GM21737 (cell line): ENCODE measurements at regions not wholly inside any gene's neighbourhood (a gene's known extent, or its start where the extent isn't known, plus 50 kb on each side); places are given as distances from the start of the nearest gene placed in this dataset.

Source experiments
- ATAC-seq: cut with Tn5 transposase; IDR thresholded peaks from one replicate; pipeline ENCODE4 v1.9.1; 2021; ENCODE audit warnings: mild to moderate bottlenecking, moderate library complexity; ENCODE audit not compliant: unreplicated experiment

GRCh38 chr4:19728773-19729172 is 522.9 kb upstream of the SLIT2 start:
- ATAC-seq: no peak

- ATAC-seq: no peak
Observed at GRCh38 chr4:19727141-19727540, 524.6 kb upstream of the SLIT2 start.

- ATAC-seq: no peak
Observed at GRCh38 chr4:19725130-19725529, 526.6 kb upstream of the SLIT2 start.

GRCh38 chr4:19722404-19722803 is 529.3 kb upstream of the SLIT2 start:
- no peak for ATAC-seq

GRCh38 chr4:19721587-19721986 is 530.1 kb upstream of the SLIT2 start:
- ATAC-seq: no peak

GRCh38 chr4:19720610-19721009 is 531.1 kb upstream of the SLIT2 start:
- no peak for ATAC-seq

GRCh38 chr4:19720190-19720589 is 531.5 kb upstream of the SLIT2 start:
- ATAC-seq: no peak

GRCh38 chr4:19711871-19712270 is 539.8 kb upstream of the SLIT2 start:
- ATAC-seq: no peak

- ATAC-seq: no peak
Observed at GRCh38 chr4:19707876-19708275, 543.8 kb upstream of the SLIT2 start.

- no peak for ATAC-seq
Observed at GRCh38 chr4:19703391-19703790, 548.3 kb upstream of the SLIT2 start.

GRCh38 chr4:19700992-19701391 is 550.7 kb upstream of the SLIT2 start:
- ATAC-seq: no peak

GRCh38 chr4:19698961-19699360 is 552.7 kb upstream of the SLIT2 start:
- no peak for ATAC-seq

GRCh38 chr4:19694812-19695211 is 556.9 kb upstream of the SLIT2 start:
- no peak for ATAC-seq

GRCh38 chr4:19693936-19694570 is 557.7 kb upstream of the SLIT2 start:
- ATAC-seq: no peak

- no peak for ATAC-seq
Observed at GRCh38 chr4:19689511-19689910, 562.2 kb upstream of the SLIT2 start.

- ATAC-seq: no peak
Observed at GRCh38 chr4:19686456-19686855, 565.2 kb upstream of the SLIT2 start.

GRCh38 chr4:19684084-19684483 is 567.6 kb upstream of the SLIT2 start:
- ATAC-seq: no peak

GRCh38 chr4:19683426-19683825 is 568.3 kb upstream of the SLIT2 start:
- no peak for ATAC-seq

GRCh38 chr4:19677211-19677610 is 574.5 kb upstream of the SLIT2 start:
- no peak for ATAC-seq

- no peak for ATAC-seq
Observed at GRCh38 chr4:19675172-19675811, 576.4 kb upstream of the SLIT2 start.

- ATAC-seq: no peak
Observed at GRCh38 chr4:19659101-19659500, 592.6 kb upstream of the SLIT2 start.

- ATAC-seq: no peak
Observed at GRCh38 chr4:19657856-19658255, 593.8 kb upstream of the SLIT2 start.

GRCh38 chr4:19655666-19656065 is 596.0 kb upstream of the SLIT2 start:
- ATAC-seq: no peak
